Parathyroid adenoma (tissue), 2 donors: ENCODE measurements at regions not wholly inside any gene's neighbourhood (a gene's known extent, or its start where the extent isn't known, plus 50 kb on each side); places are given as distances from the start of the nearest gene placed in this dataset.
"Not testable (repeated sequence)": the region's sequence is repeated elsewhere in the genome, so short reads cannot be mapped to it uniquely, and the experiment has no call there.

Experiments
- H2AFZ ChIP-seq: fragments of 300-600 bp; sonication (generic); one replicate; pipeline ENCODE4 v1.7.0; 2017; ENCODE audit warnings: antibody characterized with exemption, mild to moderate bottlenecking
- H3K27ac ChIP-seq: fragments of 300-600 bp; sonication (generic); one replicate; pipeline ENCODE4 v1.7.0; 2017
- H3K27me3 ChIP-seq: fragments of 300-600 bp; sonication (generic); one replicate; pipeline ENCODE4 v1.7.0; 2017; ENCODE audit warnings: low read length; ENCODE audit not compliant: control insufficient read depth, insufficient read depth
- H3K36me3 ChIP-seq: fragments of 300-600 bp; sonication (generic); one replicate; pipeline ENCODE4 v1.7.0; 2017; ENCODE audit warnings: low read length; ENCODE audit not compliant: control insufficient read depth, insufficient read depth
- H3K4me1 ChIP-seq: fragments of 300-600 bp; sonication (generic); one replicate; pipeline ENCODE4 v1.7.0; 2017; ENCODE audit warnings: control low read depth
- H3K4me2 ChIP-seq: fragments of 300-600 bp; sonication (generic); one replicate; pipeline ENCODE4 v1.7.0; 2017; ENCODE audit warnings: low read length
- H3K4me3 ChIP-seq: fragments of 300-600 bp; sonication (generic); one replicate; pipeline ENCODE4 v1.7.0; 2017; ENCODE audit warnings: low read depth, low read length
- H3K79me2 ChIP-seq: fragments of 300-600 bp; sonication (generic); one replicate; pipeline ENCODE4 v1.7.0; 2017; ENCODE audit warnings: control low read depth
- H3K9ac ChIP-seq: fragments of 300-600 bp; sonication (generic); one replicate; pipeline ENCODE4 v1.7.0; 2017; ENCODE audit warnings: mild to moderate bottlenecking
- H3K9me3 ChIP-seq: fragments of 300-600 bp; sonication (generic); one replicate; pipeline ENCODE4 v1.7.0; 2017; ENCODE audit warnings: low read length; ENCODE audit not compliant: control insufficient read depth
- TF ChIP-seq, protein P1 (sequence below): fragments of 300-600 bp; sonication (generic); IDR thresholded peaks from one replicate; pipeline ENCODE4 v1.7.0; 2017; ENCODE audit warnings: antibody characterized with exemption, mild to moderate bottlenecking
- donor health status: primary hyperparathyroidism.

DNA sequence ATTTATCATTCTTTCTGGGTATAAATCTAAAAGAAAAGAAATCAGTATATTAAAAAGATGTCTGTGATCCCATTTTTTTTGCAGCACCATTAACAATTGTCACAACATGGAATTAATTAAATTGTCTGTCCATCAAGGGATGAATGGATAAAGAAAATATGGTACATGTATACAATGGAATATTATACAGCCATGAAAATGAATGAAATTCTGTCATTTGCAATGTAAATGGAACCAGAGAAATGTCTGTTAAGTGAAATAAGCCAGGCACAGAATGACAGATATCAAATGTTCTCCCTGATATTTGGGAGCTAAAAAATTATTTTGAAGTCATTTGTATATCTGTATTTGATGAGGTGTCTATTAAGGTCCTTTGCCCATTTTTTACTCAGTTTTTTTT lies 77.1 kb upstream of the NDST4 start:
- no peaks in the 10 kb centered on the region for H3K9me3 ChIP-seq
- H3K36me3 ChIP-seq, result no peaks in the 10 kb centered on the region
- no peak overlapping the region for H3K27ac ChIP-seq
- TF ChIP-seq, protein P1, sequence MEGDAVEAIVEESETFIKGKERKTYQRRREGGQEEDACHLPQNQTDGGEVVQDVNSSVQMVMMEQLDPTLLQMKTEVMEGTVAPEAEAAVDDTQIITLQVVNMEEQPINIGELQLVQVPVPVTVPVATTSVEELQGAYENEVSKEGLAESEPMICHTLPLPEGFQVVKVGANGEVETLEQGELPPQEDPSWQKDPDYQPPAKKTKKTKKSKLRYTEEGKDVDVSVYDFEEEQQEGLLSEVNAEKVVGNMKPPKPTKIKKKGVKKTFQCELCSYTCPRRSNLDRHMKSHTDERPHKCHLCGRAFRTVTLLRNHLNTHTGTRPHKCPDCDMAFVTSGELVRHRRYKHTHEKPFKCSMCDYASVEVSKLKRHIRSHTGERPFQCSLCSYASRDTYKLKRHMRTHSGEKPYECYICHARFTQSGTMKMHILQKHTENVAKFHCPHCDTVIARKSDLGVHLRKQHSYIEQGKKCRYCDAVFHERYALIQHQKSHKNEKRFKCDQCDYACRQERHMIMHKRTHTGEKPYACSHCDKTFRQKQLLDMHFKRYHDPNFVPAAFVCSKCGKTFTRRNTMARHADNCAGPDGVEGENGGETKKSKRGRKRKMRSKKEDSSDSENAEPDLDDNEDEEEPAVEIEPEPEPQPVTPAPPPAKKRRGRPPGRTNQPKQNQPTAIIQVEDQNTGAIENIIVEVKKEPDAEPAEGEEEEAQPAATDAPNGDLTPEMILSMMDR, result no peak
- no peak overlapping the region for H2AFZ ChIP-seq
- H3K4me1 ChIP-seq, result no peaks in the 10 kb centered on the region
- H3K27me3 ChIP-seq, result no peaks in the 10 kb centered on the region
- no peak overlapping the region for H3K9ac ChIP-seq
- no peaks in the 10 kb centered on the region for H3K79me2 ChIP-seq
- no peak overlapping the region for H3K4me2 ChIP-seq
- H3K4me3 ChIP-seq, result no peak overlapping the region

DNA sequence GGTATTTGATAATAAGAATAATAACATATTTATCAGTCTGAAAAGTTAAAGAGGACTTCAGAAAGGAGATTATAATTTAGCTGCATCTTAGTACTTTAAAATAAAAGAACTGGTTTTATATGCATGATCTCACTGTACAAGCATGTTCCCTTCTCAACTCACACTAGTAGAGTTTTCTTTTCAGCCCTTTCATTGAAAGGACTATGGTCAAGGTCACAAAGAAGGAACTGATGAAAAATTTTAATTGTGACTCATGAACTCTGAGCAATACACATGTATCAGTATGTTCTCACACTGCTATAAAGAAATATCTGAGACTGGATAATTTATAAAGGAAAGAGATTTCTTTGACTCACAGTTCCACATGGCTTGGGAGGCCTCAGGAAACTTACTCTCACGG lies 73.7 kb upstream of the NDST4 start:
- TF ChIP-seq, protein P1, result no peak

DNA sequence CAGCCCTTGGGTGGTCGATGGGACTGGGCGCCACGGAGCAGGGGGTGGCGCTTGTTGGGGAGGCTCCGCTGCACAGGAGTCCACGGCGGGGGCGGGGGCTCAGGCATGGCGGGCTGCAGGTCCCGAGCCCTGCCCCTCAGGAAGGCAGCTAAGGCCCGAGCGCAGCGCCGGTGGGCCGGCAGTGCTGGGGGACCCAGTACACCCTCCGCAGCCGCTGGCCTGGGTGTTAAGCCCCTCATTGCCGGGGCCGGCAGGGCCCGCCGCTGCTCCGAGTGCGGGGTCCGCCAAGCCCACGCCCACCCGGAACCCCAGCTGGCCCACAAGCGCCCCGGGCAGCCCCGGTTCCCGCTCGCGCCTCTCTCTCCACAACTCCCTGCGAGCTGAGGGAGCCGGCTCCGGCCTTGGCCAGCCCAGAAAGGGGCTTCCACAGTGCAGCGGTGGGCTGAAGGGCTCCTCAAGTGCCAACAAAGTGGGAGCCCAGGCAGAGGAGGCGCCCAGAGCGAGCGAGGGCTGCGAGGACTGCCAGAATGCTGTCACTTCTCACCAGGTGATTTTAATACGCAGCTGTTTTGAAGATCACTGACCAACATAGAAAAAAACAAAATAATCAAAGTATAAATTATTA lies 66.1 kb upstream of the NDST4 start:
- not testable (repeated sequence) for H3K9ac ChIP-seq, H3K27ac ChIP-seq, H3K27me3 ChIP-seq, H3K4me1 ChIP-seq, H3K4me3 ChIP-seq, H3K4me2 ChIP-seq, H3K36me3 ChIP-seq, H3K79me2 ChIP-seq, H3K9me3 ChIP-seq, H2AFZ ChIP-seq

More for the DNA sequence above, 73.7 kb upstream of the NDST4 start:
- H3K4me1 ChIP-seq, result no peaks in the 10 kb centered on the region
- H3K79me2 ChIP-seq, result no peaks in the 10 kb centered on the region
- no peaks in the 10 kb centered on the region for H3K9me3 ChIP-seq
- no peak overlapping the region for H3K4me3 ChIP-seq
- H3K4me2 ChIP-seq, result no peak overlapping the region
- H3K27me3 ChIP-seq, result no peaks in the 10 kb centered on the region
- H3K36me3 ChIP-seq, result no peaks in the 10 kb centered on the region
- no peak overlapping the region for H3K9ac ChIP-seq
- no peak overlapping the region for H2AFZ ChIP-seq
- H3K27ac ChIP-seq, result no peak overlapping the region

DNA sequence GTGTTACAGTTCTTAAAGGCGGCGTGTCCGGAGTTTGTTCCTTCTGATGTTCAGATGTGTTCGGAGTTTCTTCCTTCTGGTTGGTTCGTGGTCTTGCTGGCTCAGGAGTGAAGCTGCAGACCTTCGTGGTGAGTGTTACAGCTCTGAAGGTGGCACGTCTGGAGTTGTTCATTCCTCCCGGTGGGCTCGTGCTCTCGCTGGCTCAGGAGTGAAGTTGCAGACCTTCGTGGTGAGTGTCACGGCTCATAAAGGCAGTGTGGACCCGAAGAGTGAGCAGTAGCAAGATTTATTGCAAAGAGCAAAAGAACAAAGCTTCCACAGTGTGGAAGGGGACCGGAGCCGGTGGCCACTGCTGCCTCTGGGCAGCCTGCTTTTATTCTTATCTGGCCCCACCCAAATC lies 65.3 kb upstream of the NDST4 start:
- not testable (repeated sequence) for H3K27ac ChIP-seq, H3K4me3 ChIP-seq, H3K79me2 ChIP-seq, H3K36me3 ChIP-seq, H2AFZ ChIP-seq, H3K9me3 ChIP-seq, H3K27me3 ChIP-seq, H3K9ac ChIP-seq, H3K4me2 ChIP-seq, H3K4me1 ChIP-seq

DNA sequence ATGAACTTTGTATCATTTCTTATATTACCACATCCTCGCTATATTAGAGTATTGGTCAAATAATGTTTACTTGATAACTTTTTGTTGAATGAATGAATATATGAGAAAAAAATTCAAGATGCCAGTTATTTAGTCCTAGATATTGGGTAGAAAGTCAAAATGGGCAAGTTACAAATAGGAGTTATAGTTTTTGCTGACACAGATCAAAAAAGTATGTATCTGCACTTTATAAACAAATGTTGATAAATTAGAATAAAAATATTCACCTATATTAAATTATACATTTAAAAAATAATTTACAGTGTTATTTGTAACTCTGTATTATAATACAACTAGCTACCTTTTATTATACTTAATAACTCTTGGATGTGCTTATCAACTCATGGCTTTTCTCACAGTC lies 57.8 kb upstream of the NDST4 start:
- H2AFZ ChIP-seq, result no peak overlapping the region
- TF ChIP-seq, protein P1, result no peak
- H3K4me1 ChIP-seq, result no peaks in the 10 kb centered on the region

DNA sequence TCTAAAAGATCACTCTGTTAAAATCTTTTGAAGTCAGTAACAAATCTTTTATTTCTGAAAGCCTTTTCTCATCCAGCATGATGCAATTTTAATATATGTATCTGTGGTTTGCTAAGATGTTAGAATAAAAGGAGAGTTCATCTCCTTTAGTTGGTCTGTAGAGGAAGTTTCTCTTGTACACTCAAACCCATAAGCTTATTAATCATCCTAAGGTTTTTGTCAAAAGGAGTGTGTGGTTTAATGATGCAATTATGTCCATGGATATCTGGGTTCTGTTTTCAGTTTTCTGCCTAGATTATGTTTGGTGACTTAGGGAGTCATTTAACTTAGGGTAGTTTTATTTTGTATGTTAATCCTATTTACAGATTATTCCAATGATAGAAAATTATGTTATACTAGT lies 52.1 kb upstream of the NDST4 start:
- H3K4me1 ChIP-seq, result no peaks in the 10 kb centered on the region
- no peak overlapping the region for H3K4me2 ChIP-seq
- H3K27ac ChIP-seq, result no peak overlapping the region
- TF ChIP-seq, protein P1, result no peak
- no peaks in the 10 kb centered on the region for H3K27me3 ChIP-seq
- no peak overlapping the region for H3K9ac ChIP-seq
- H2AFZ ChIP-seq, result no peak overlapping the region
- no peaks in the 10 kb centered on the region for H3K9me3 ChIP-seq
- no peaks in the 10 kb centered on the region for H3K36me3 ChIP-seq
- H3K4me3 ChIP-seq, result no peak overlapping the region
- no peaks in the 10 kb centered on the region for H3K79me2 ChIP-seq

More for the DNA sequence above, 57.8 kb upstream of the NDST4 start:
- Histone ChIP-seq H3K9ac (no peak overlapping the region), H3K36me3 (no peaks in the 10 kb centered on the region), H3K4me2 (no peak overlapping the region), H3K27ac (no peak overlapping the region), H3K79me2 (no peaks in the 10 kb centered on the region), H3K27me3 (no peaks in the 10 kb centered on the region), H3K9me3 (no peaks in the 10 kb centered on the region), H3K4me3 (no peak overlapping the region)
